OCI-LY7 (cell line): ENCODE measurements at regions not wholly inside any gene's neighbourhood (a gene's known extent, or its start where the extent isn't known, plus 50 kb on each side); places are given as distances from the start of the nearest gene placed in this dataset.

ENCODE experiments used
- BruUV-seq: library from RNA; stranded (reverse); fragments of 400-500 nt; replicated peaks from 2 replicates; lab custom pipeline; 2021; lab: Mats Ljungman, UMichigan
- CTCF ChIA-PET: fragments of 300-600 bp; sonication (Branson Sonifier 250); formaldehyde crosslinking; loops from one replicate; lab custom pipeline; 2022; ENCODE audit warnings: antibody characterized with exemption; ENCODE audit not compliant: unreplicated experiment; lab: Charles Lee
- POLR2A ChIA-PET: fragments of 300-600 bp; sonication (Branson Sonifier 250); formaldehyde crosslinking; loops from one replicate; lab custom pipeline; 2022; ENCODE audit warnings: antibody characterized with exemption; lab: Charles Lee
- DNase-seq: peaks from one replicate; pipeline ENCODE4 v3.0.0-alpha.2; 2015; ENCODE audit warnings: low spot score
- H2AFZ ChIP-seq: fragments of 200-600 bp; sonication (generic), shearing (Covaris generic); 2 replicates; pipeline ENCODE4 v1.6.1; 2014; ENCODE audit warnings: mild to moderate bottlenecking, antibody characterized with exemption, low read length, moderate library complexity
- H3K27ac ChIP-seq: fragments of 200-600 bp; sonication (generic); 2 replicates; pipeline ENCODE4 v1.5.1; 2014; ENCODE audit warnings: mixed run types, low read depth, mild to moderate bottlenecking, moderate library complexity, low read length, inconsistent platforms; ENCODE audit not compliant: poor library complexity, severe bottlenecking
- H3K36me3 ChIP-seq: fragments of 200-600 bp; sonication (generic); 2 replicates; pipeline ENCODE4 v1.6.1; 2014; ENCODE audit warnings: mild to moderate bottlenecking, antibody characterized with exemption, low read length, moderate library complexity, mixed read lengths; ENCODE audit not compliant: insufficient read depth
- H3K4me1 ChIP-seq: fragments of 200-600 bp; sonication (generic); 2 replicates; pipeline ENCODE4 v1.5.1; 2014; ENCODE audit warnings: mild to moderate bottlenecking, low read length; ENCODE audit not compliant: insufficient read depth, poor library complexity, severe bottlenecking
- H3K4me2 ChIP-seq: fragments of 200-600 bp; sonication (generic); 2 replicates; pipeline ENCODE4 v1.6.1; 2014; ENCODE audit warnings: mild to moderate bottlenecking, low read length
- H3K4me3 ChIP-seq: fragments of 200-600 bp; sonication (generic); 2 replicates; pipeline ENCODE4 v1.5.1; 2014; ENCODE audit warnings: mild to moderate bottlenecking, low read depth, low read length; ENCODE audit not compliant: poor library complexity, severe bottlenecking
- H3K79me2 ChIP-seq: fragments of 200-600 bp; sonication (generic); 2 replicates; pipeline ENCODE4 v1.6.1; 2016; ENCODE audit warnings: low read depth, mild to moderate bottlenecking, low read length, moderate library complexity, mixed read lengths; ENCODE audit not compliant: insufficient read depth
- H3K9me2 ChIP-seq: fragments of 200-600 bp; sonication (generic); 2 replicates; pipeline ENCODE4 v1.6.1; 2016; ENCODE audit warnings: mild to moderate bottlenecking, low read length, mixed read lengths; ENCODE audit not compliant: insufficient read depth
- H3K9me3 ChIP-seq: fragments of 200-600 bp; sonication (generic); 2 replicates; pipeline ENCODE4 v1.6.1; 2014; ENCODE audit warnings: mild to moderate bottlenecking, mixed run types, low read length, mixed read lengths
- H4K20me1 ChIP-seq: fragments of 200-600 bp; sonication (generic); 2 replicates; pipeline ENCODE4 v1.6.1; 2014; ENCODE audit warnings: mild to moderate bottlenecking, antibody characterized with exemption, low read length, moderate library complexity, mixed read lengths; ENCODE audit not compliant: insufficient read depth
- EZH2phosphoT487 ChIP-seq: fragments of 200-600 bp; sonication (generic); IDR thresholded peaks from 2 replicates; pipeline ENCODE4 v1.6.1; 2018; ENCODE audit warnings: low read depth, borderline replicate concordance, mild to moderate bottlenecking, mixed run types, antibody characterized with exemption, low read length, moderate library complexity, mixed read lengths
- intact Hi-C: fragments of 100-400 bp; cut with micrococcal nuclease; formaldehyde crosslinking; loops from one replicate; pipeline ENCODE4 v1.10.0; 2022; ENCODE audit not compliant: unreplicated experiment
- TF ChIP-seq, protein P1 (sequence below): fragments of 200-600 bp; sonication (generic); conservative IDR thresholded peaks from 2 replicates; pipeline ENCODE4 v1.5.1; 2014; ENCODE audit warnings: mild to moderate bottlenecking, antibody characterized with exemption, low read length, moderate library complexity, mixed read lengths

DNA sequence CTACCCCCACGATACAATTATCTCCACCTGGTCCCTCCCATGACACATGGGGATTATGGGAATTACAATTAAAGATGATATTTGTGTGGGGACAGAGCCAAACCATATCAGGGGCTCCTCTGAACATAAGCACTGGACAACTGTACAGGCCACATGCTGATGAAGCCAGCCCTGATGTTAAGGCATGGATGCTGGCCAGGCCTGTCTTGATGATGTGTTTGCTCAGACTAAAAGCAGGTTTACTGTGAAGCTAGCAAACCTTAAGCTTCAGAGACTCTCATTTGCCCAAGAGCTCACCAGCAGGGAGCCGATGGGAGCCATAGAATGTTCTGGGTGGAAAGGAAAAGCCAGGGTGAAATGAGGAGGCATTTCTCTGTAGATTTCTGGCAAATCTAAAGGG, 135.3 kb upstream of the KCNK1 start:
- no peaks in the 10 kb centered on the region for H3K9me3 ChIP-seq
- no TSS peak for BruUV-seq
- DNase-seq: no peak
- CTCF ChIA-PET: no interaction called here
- no peaks in the 10 kb centered on the region for H3K79me2 ChIP-seq
- no peak overlapping the region for H3K4me3 ChIP-seq
- H3K9me2 ChIP-seq: no peaks in the 10 kb centered on the region
- POLR2A ChIA-PET: no interaction called here
- no peaks in the 10 kb centered on the region for H3K4me1 ChIP-seq
- TF ChIP-seq, protein P1, sequence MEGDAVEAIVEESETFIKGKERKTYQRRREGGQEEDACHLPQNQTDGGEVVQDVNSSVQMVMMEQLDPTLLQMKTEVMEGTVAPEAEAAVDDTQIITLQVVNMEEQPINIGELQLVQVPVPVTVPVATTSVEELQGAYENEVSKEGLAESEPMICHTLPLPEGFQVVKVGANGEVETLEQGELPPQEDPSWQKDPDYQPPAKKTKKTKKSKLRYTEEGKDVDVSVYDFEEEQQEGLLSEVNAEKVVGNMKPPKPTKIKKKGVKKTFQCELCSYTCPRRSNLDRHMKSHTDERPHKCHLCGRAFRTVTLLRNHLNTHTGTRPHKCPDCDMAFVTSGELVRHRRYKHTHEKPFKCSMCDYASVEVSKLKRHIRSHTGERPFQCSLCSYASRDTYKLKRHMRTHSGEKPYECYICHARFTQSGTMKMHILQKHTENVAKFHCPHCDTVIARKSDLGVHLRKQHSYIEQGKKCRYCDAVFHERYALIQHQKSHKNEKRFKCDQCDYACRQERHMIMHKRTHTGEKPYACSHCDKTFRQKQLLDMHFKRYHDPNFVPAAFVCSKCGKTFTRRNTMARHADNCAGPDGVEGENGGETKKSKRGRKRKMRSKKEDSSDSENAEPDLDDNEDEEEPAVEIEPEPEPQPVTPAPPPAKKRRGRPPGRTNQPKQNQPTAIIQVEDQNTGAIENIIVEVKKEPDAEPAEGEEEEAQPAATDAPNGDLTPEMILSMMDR: no peak
- no peak for TF ChIP-seq EZH2phosphoT487
- intact Hi-C loops: no loop called here
- no peaks in the 10 kb centered on the region for H4K20me1 ChIP-seq
- H2AFZ ChIP-seq: no peak overlapping the region
- no peaks in the 10 kb centered on the region for H3K36me3 ChIP-seq
- no peak overlapping the region for H3K27ac ChIP-seq
- no peak overlapping the region for H3K4me2 ChIP-seq

DNA sequence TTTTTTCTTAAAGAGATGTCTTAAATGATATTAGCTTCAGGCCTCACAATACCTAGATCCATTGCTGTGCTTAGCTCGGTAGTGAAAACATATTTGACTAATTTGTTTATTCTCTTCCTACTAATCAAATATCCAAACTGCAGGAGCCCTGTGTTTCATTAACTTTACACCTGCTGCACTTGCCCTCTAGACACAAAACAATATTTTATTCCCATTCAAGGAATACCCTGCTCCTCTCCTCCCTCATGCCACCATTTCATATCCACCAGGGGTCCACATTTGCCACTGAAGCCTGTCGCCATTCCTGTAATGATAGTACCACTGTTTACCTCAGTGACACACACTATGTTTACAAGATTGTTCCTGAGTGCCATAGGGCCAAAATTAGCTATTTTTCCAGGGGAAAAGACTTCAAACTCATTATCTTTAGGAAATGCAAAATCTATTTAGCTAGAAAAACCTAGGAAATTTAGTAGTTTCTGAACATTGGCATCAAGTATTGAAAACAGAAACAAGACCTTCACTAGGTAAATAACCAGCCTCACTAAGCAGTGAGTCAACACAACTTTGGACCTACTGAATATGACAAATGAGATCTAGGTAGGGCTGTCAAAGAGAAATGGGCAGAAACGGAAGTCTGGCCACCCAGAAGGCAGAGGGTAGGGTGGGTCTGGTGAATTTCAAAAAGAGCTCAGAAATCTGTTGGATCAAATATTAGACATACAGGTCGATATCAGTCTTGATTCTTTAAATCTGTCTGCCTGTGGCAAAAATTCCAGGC, 134.6 kb upstream of the KCNK1 start:
- ChIA-PET POLR2A (no interaction called here), CTCF (no interaction called here)
- intact Hi-C loops: no loop called here
- no peaks in the 10 kb centered on the region for H3K79me2 ChIP-seq
- H3K4me1 ChIP-seq: no peaks in the 10 kb centered on the region
- no peaks in the 10 kb centered on the region for H3K36me3 ChIP-seq
- no peak overlapping the region for H2AFZ ChIP-seq
- no peak for TF ChIP-seq EZH2phosphoT487
- TF ChIP-seq, protein P1: no peak
- no TSS peak for BruUV-seq
- no peaks in the 10 kb centered on the region for H4K20me1 ChIP-seq
- H3K4me3 ChIP-seq: no peak overlapping the region
- DNase-seq: no peak
- no peak overlapping the region for H3K4me2 ChIP-seq
- no peaks in the 10 kb centered on the region for H3K9me2 ChIP-seq
- H3K27ac ChIP-seq: no peak overlapping the region
- H3K9me3 ChIP-seq: no peaks in the 10 kb centered on the region

DNA sequence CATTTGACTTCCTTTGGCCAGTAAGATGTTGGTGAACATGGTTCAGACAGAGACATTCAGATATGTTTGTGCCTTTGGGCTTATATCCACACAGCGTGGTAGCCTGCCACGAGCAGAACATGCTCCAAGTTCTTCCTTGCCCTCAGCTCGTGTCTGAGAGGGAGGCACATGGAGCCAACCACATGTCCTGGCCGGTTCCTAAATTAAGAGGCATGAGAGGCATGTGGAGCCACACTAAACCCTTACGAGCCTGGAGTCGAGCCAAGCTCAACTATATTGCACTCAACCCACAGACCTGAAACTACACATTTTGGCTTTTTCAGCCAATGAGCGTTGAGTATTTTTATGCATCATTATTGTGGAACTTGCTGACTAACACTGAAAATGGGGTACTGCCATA, 133.7 kb upstream of the KCNK1 start:
- CTCF ChIA-PET: no interaction called here
- POLR2A ChIA-PET: interaction anchor here (1.3 kb wide), 1 partner anchor 9 kb away, joined by 3 read pairs; no protein-coding TSS in a partner anchor
- no peaks in the 10 kb centered on the region for H3K9me3 ChIP-seq
- H3K4me2 ChIP-seq: no peak overlapping the region
- DNase-seq: no peak
- BruUV-seq: no TSS peak
- no peaks in the 10 kb centered on the region for H3K9me2 ChIP-seq
- intact Hi-C loops: no loop called here
- no peaks in the 10 kb centered on the region for H3K4me1 ChIP-seq
- no peak overlapping the region for H3K4me3 ChIP-seq
- TF ChIP-seq, protein P1: no peak
- TF ChIP-seq EZH2phosphoT487: no peak
- H3K36me3 ChIP-seq: no peaks in the 10 kb centered on the region
- no peaks in the 10 kb centered on the region for H4K20me1 ChIP-seq
- no peak overlapping the region for H2AFZ ChIP-seq
- no peak overlapping the region for H3K27ac ChIP-seq
- no peaks in the 10 kb centered on the region for H3K79me2 ChIP-seq
